Panc1 (cell line): ENCODE measurements at regions not wholly inside any gene's neighbourhood (a gene's known extent, or its start where the extent isn't known, plus 50 kb on each side); places are given as distances from the start of the nearest gene placed in this dataset.

Experiments used
- ATAC-seq: fragments of 200-7000 bp; cut with Tn5 transposase; 2 replicates; pipeline ENCODE4 v1.9.1; 2020; ENCODE audit warnings: mild to moderate bottlenecking, moderate library complexity
- BruUV-seq: library from RNA; stranded (reverse); fragments of 400-500 nt; replicated peaks from 2 replicates; lab custom pipeline; 2021; lab: Mats Ljungman, UMichigan
- CTCF ChIA-PET: fragments of 300-600 bp; sonication (Branson Sonifier 250); formaldehyde crosslinking; loops from one replicate; lab custom pipeline; 2022; ENCODE audit warnings: antibody characterized with exemption; lab: Charles Lee
- POLR2A ChIA-PET: fragments of 300-600 bp; sonication (Branson Sonifier 250); formaldehyde crosslinking; loops from one replicate; lab custom pipeline; 2022; ENCODE audit warnings: antibody characterized with exemption; lab: Charles Lee
- DNase-seq: peaks from one replicate; pipeline ENCODE4 v3.0.0-alpha.2; 2010; ENCODE audit warnings: low read depth, low spot score
- H3K27ac ChIP-seq: 2 replicates; pipeline ENCODE4 v1.5.1; 2011; ENCODE audit warnings: mild to moderate bottlenecking, low read length, inconsistent platforms
- H3K27me3 ChIP-seq: fragments of 200-500 bp; sonication (Bioruptor generic); 2 replicates; pipeline ENCODE4 v1.6.0; 2014; ENCODE audit warnings: low read length, inconsistent platforms; ENCODE audit not compliant: control insufficient read depth, insufficient read depth
- H3K36me3 ChIP-seq: fragments of 200-500 bp; sonication (Bioruptor generic); 2 replicates; pipeline ENCODE4 v1.5.1; 2014; ENCODE audit warnings: inconsistent platforms, mild to moderate bottlenecking, low read length, moderate library complexity; ENCODE audit not compliant: control insufficient read depth, insufficient read depth
- H3K4me1 ChIP-seq: 2 replicates; pipeline ENCODE4 v1.5.1; 2011; ENCODE audit warnings: inconsistent platforms, mild to moderate bottlenecking, low read length, moderate library complexity; ENCODE audit not compliant: control insufficient read depth, insufficient read depth
- H3K4me3 ChIP-seq, 2 experiments: 2 replicates each; pipeline ENCODE4 v1.5.1; 2011 to 2012; ENCODE audit warnings: low read depth in 2 of 2, low read length in 2 of 2, mild to moderate bottlenecking in 2 of 2, inconsistent platforms in 1 of 2, moderate library complexity in 1 of 2
- H3K9me3 ChIP-seq: fragments of 200-500 bp; sonication (Bioruptor generic); 2 replicates; pipeline ENCODE4 v1.5.1; 2014; ENCODE audit warnings: low read depth, mild to moderate bottlenecking, inconsistent platforms, low read length, moderate library complexity; ENCODE audit not compliant: control insufficient read depth, insufficient read depth
- POLR2AphosphoS5 ChIP-seq: IDR thresholded peaks from 2 replicates; pipeline ENCODE4 v1.6.1; 2012; ENCODE audit warnings: mild to moderate bottlenecking, low read depth, low read length, moderate library complexity
- REST ChIP-seq, 2 experiments: IDR thresholded peaks; 2 replicates each; pipeline ENCODE4 v1.6.1; 2011 to 2012; ENCODE audit warnings: low read depth in 2 of 2, control low read depth in 1 of 2, low read length in 1 of 2, mild to moderate bottlenecking in 1 of 2, moderate library complexity in 1 of 2; ENCODE audit not compliant: insufficient read depth in 1 of 2
- SIN3A ChIP-seq: IDR thresholded peaks from 2 replicates; pipeline ENCODE4 v1.6.1; 2012; ENCODE audit warnings: low read depth, mild to moderate bottlenecking, low read length, moderate library complexity, borderline replicate concordance; ENCODE audit not compliant: insufficient read depth
- TCF7L2 ChIP-seq: IDR thresholded peaks from 2 replicates; pipeline ENCODE4 v1.6.1; 2011; ENCODE audit warnings: mild to moderate bottlenecking, low read depth, low read length, inconsistent platforms
- in situ Hi-C: cut with HindIII; loops from 2 replicates; pipeline ENCODE4 v1.10.0; 2016; ENCODE audit warnings: low sequenced_read_pairs, low pct_unique_long_range_greater_than_20kb
- intact Hi-C: fragments of 100-400 bp; cut with micrococcal nuclease; formaldehyde crosslinking; loops from one replicate; pipeline ENCODE4 v1.10.0; 2022; ENCODE audit not compliant: unreplicated experiment
- TF ChIP-seq, protein P1 (sequence below): fragments of 450-650 bp; IDR thresholded peaks from 2 replicates; pipeline ENCODE4 v1.5.1; 2017; ENCODE audit warnings: mild to moderate bottlenecking

- DNase-seq (no peak), ATAC-seq (no peak)
- BruUV-seq: no TSS peak
- no peaks in the 10 kb centered on the region for H3K36me3 ChIP-seq
- no peaks in the 10 kb centered on the region for H3K27me3 ChIP-seq
- in situ Hi-C loops: no loop called here
- POLR2A ChIA-PET: no interaction called here
- no peaks in the 10 kb centered on the region for H3K4me1 ChIP-seq
- no peak overlapping the region for H3K4me3 ChIP-seq
- H3K27ac ChIP-seq: no peak overlapping the region
- TF ChIP-seq POLR2AphosphoS5 (no peak), TCF7L2 (no peak), REST (IDR thresholded peaks at IDR 0.05; ENCODE audit: insufficient read depth in 1 of 2, low read depth in 2 of 2, low read length in 1 of 2) (no peak), SIN3A (no peak)
- TF ChIP-seq, protein P1, sequence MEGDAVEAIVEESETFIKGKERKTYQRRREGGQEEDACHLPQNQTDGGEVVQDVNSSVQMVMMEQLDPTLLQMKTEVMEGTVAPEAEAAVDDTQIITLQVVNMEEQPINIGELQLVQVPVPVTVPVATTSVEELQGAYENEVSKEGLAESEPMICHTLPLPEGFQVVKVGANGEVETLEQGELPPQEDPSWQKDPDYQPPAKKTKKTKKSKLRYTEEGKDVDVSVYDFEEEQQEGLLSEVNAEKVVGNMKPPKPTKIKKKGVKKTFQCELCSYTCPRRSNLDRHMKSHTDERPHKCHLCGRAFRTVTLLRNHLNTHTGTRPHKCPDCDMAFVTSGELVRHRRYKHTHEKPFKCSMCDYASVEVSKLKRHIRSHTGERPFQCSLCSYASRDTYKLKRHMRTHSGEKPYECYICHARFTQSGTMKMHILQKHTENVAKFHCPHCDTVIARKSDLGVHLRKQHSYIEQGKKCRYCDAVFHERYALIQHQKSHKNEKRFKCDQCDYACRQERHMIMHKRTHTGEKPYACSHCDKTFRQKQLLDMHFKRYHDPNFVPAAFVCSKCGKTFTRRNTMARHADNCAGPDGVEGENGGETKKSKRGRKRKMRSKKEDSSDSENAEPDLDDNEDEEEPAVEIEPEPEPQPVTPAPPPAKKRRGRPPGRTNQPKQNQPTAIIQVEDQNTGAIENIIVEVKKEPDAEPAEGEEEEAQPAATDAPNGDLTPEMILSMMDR: no peak
- no peaks in the 10 kb centered on the region for H3K9me3 ChIP-seq
- intact Hi-C loops: no loop called here
- CTCF ChIA-PET: no interaction called here
Observed at GRCh38 chr5:29296548-29296947, 1896.9 kb upstream of the CDH6 start.

GRCh38 chr5:29277642-29278041 lies 1915.8 kb upstream of the CDH6 start:
- no peak for DNase-seq
- TF ChIP-seq, protein P1: no peak
- TF ChIP-seq SIN3A (no peak), REST (IDR thresholded peaks at IDR 0.05; ENCODE audit: insufficient read depth in 1 of 2, low read depth in 2 of 2, low read length in 1 of 2) (no peak), TCF7L2 (no peak), POLR2AphosphoS5 (no peak)
- CTCF ChIA-PET: no interaction called here
- POLR2A ChIA-PET: no interaction called here
- in situ Hi-C loops (no loop called here), intact Hi-C loops (no loop called here)
- Histone ChIP-seq H3K36me3 (no peaks in the 10 kb centered on the region), H3K9me3 (no peaks in the 10 kb centered on the region), H3K4me1 (no peaks in the 10 kb centered on the region), H3K4me3 (no peak overlapping the region), H3K27ac (no peak overlapping the region), H3K27me3 (no peaks in the 10 kb centered on the region)
- no peak for ATAC-seq
- BruUV-seq: no TSS peak
